Inflammatory macrophage (primary cell): ENCODE measurements at regions not wholly inside any gene's neighbourhood (a gene's known extent, or its start where the extent isn't known, plus 50 kb on each side); places are given as distances from the start of the nearest gene placed in this dataset.
"Not testable (repeated sequence)": the region's sequence is repeated elsewhere in the genome, so short reads cannot be mapped to it uniquely, and the experiment has no call there.

Experiments used
- DNase-seq, 2 donors: peaks; one replicate each; pipeline ENCODE4 v3.0.0-alpha.2; 2020 to 2022

GRCh38 chr7:149682038-149682437 is 91.3 kb downstream of the ZNF467 start:
- no peak for DNase-seq

GRCh38 chr7:149681274-149681673 is 92.1 kb downstream of the ZNF467 start:
- no peak for DNase-seq

GRCh38 chr7:149680331-149681025 is 92.9 kb downstream of the ZNF467 start:
- no peak for DNase-seq

- DNase-seq = not testable (repeated sequence)
Observed at GRCh38 chr7:149674728-149675385, 98.5 kb downstream of the ZNF467 start.

GRCh38 chr7:149673006-149673405 is 100.4 kb downstream of the ZNF467 start:
- DNase-seq = no peak

GRCh38 chr7:149670288-149670687 is 103.1 kb downstream of the ZNF467 start:
- no peak for DNase-seq

GRCh38 chr7:149669121-149669818 is 104.1 kb downstream of the ZNF467 start:
- peak; percentile 15 to 49 for DNase-seq

GRCh38 chr7:149666360-149666945 is 106.9 kb downstream of the ZNF467 start:
- no peak for DNase-seq

GRCh38 chr7:149665618-149666017 is 107.8 kb downstream of the ZNF467 start:
- DNase-seq = not testable (repeated sequence)

- DNase-seq = no peak
Observed at GRCh38 chr7:149664666-149665065, 108.7 kb downstream of the ZNF467 start.

GRCh38 chr7:149664176-149664575 is 109.2 kb downstream of the ZNF467 start:
- no peak for DNase-seq

GRCh38 chr7:149662591-149663095 is 110.7 kb downstream of the ZNF467 start:
- DNase-seq = peak; percentile 68 to 70

- DNase-seq = no peak
Observed at GRCh38 chr7:149655784-149656183, 117.6 kb downstream of the ZNF467 start.

GRCh38 chr7:149654588-149654987 is 118.8 kb downstream of the ZNF467 start:
- DNase-seq = no peak

GRCh38 chr7:149650190-149650589 is 123.2 kb downstream of the ZNF467 start:
- not testable (repeated sequence) for DNase-seq

- DNase-seq = no peak
Observed at GRCh38 chr7:149644754-149645153, 128.6 kb downstream of the ZNF467 start.

GRCh38 chr7:149642589-149642988 is 130.8 kb downstream of the ZNF467 start:
- no peak for DNase-seq

- DNase-seq = no peak
Observed at GRCh38 chr7:149638566-149639320, 134.6 kb downstream of the ZNF467 start.

GRCh38 chr7:149637911-149638565 is 135.3 kb downstream of the ZNF467 start:
- no peak for DNase-seq

- DNase-seq = no peak
Observed at GRCh38 chr7:149635561-149636329, 137.6 kb downstream of the ZNF467 start.
